ENCODE measurements at regions not wholly inside any gene's neighbourhood (a gene's known extent, or its start where the extent isn't known, plus 50 kb on each side); places are given as distances from the start of the nearest gene placed in this dataset.

DNA sequence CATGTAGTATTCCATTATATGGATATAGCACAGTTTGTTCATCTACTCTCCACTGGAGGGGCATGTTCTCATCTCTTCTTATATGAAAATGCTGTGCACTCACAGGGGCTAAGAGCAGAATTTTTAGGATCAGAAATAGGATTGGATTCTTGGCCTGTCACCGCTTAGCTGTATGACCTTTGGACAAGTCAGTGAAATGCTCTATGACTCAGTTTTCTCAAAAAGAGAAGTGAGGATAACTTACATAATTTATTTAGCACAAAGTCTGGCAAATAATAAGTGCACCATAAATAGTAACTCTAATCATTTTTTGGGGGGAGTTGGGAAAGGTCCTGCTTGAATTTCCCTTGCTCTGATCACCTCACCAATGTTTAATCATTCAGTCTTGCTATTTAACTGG lies 103.7 kb upstream of the LRIG1 start:
- intact Hi-C loops (cut with micrococcal nuclease): no loop called here
- Mint-ChIP-seq H3K27ac (no peak overlapping the region), H3K27me3 (peaks cover 12% of the 10 kb centered on the region), H3K9me3 (no peaks in the 10 kb centered on the region), H3K4me3 (no peak overlapping the region), H3K36me3 (ENCODE audit: low read depth) (no peaks in the 10 kb centered on the region), H3K4me1 (ENCODE audit: low read depth) (peaks cover 4% of the 10 kb centered on the region)

DNA sequence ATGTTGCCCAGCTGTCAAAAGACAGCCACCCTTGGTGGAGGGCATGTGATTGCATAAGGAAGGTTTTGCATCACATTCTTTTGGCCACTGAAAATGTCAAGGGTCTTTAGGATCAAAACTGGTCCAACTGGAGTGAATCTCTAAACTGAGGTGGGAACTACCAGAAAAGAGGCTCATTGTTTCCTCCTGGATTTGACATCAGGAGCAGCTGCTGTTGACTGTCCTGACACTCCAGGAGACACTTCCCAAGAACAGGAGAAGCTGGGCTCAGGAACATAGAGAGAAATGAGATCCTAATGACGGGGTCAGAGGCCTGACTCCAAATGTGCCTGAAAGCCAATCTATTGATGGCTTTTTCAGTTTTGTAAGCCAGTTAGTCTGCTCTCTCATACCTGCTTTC lies 105.3 kb upstream of the LRIG1 start:
- intact Hi-C loops (cut with micrococcal nuclease): no loop called here
- Mint-ChIP-seq H3K36me3 (ENCODE audit: low read depth) (no peaks in the 10 kb centered on the region), H3K27ac (no peak overlapping the region), H3K4me3 (no peak overlapping the region), H3K9me3 (no peaks in the 10 kb centered on the region), H3K4me1 (ENCODE audit: low read depth) (peaks cover 4% of the 10 kb centered on the region), H3K27me3 (peaks cover 5% of the 10 kb centered on the region)

DNA sequence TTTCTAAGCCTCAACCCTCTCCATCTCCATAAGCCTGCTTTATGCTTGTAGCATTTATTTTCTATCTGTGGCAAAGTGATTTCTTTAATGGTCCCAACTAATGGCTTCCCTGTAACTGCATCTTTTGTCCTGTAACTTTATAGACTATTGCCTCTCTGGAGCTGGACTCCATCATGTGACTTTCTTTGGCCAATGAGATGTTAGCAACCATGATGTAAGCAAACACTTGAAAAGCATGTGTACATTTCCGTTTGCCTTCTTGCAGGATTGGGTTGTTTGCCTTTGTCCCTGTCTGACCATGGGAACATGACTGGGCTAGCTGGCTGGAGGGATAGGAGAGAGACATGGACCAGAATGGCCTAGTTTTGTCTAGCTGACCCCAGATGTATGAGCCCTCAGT lies 106.0 kb upstream of the LRIG1 start:
- Mint-ChIP-seq H3K4me3 (no peak overlapping the region), H3K27ac (no peak overlapping the region), H3K9me3 (no peaks in the 10 kb centered on the region), H3K36me3 (ENCODE audit: low read depth) (no peaks in the 10 kb centered on the region), H3K27me3 (peaks cover 5% of the 10 kb centered on the region), H3K4me1 (ENCODE audit: low read depth) (peaks cover 4% of the 10 kb centered on the region)
- intact Hi-C loops (cut with micrococcal nuclease): no loop called here

DNA sequence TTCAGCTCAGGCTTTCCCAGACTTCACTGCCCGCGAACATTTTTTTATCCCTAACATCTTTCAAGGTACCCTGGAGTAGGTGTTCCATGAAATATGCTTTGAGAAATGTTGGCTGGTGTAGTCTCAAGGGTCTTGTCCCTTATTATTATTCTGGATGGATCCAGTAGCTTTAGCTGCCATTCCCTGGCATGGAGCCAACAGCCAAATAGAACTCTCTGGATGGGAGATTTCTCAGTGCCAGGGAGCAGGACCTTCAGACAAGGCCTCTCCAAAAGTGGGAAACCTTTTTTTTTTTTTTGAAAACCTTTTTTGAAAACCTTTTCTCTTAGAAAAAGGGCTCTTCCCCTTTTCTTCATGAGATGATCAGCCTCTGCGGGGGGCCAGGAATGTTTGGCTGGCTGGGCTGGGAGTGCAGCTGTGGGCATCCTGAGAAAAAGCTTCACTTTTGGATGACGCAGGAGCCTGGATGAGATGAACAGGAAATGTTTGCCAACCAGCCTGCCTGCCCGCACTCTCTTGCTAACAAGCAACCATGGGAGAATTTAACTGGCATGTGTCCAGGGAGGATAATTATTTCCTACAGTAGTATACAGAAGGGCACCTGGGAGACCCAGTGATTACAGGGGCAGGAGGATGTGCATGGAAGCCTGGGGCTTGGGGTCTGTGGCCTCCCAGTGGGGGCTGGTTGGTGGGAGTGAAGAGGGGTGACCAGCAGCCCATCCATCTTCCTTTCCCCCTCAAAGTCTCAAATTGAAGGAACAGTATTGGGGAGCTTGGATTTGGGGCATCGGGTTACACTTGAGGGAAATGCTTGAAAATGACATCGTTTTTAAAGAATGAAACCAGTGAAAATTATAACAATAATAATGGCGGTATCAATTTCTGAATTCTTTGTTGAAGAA lies 109.1 kb upstream of the LRIG1 start:
- intact Hi-C loops (cut with micrococcal nuclease): no loop called here
- no peaks in the 10 kb centered on the region for H3K27me3 Mint-ChIP-seq
- no peak overlapping the region for H3K27ac Mint-ChIP-seq
- H3K4me1 Mint-ChIP-seq (ENCODE audit: low read depth): no peaks in the 10 kb centered on the region
- H3K4me3 Mint-ChIP-seq: no peak overlapping the region
- H3K36me3 Mint-ChIP-seq (ENCODE audit: low read depth): no peaks in the 10 kb centered on the region
- H3K9me3 Mint-ChIP-seq: no peaks in the 10 kb centered on the region

DNA sequence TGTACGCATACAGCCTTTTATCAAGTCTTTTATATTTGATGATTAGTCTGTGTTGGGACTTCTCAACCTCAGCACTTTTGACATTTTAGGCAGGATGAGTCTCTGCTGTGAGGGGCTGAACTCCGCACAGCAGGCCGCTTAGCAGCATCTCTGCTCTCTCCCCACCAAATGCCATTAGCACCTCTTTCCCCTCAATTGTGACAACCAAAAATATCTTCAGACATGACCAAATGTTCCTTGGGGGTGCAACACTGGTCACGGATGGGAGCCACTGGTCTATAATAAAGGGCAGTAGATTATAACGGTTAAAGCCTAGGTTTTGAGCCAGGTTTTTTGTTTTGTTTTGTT lies 109.7 kb upstream of the LRIG1 start:
- intact Hi-C loops (cut with micrococcal nuclease): no loop called here
- H3K4me1 Mint-ChIP-seq (ENCODE audit: low read depth): no peaks in the 10 kb centered on the region
- no peaks in the 10 kb centered on the region for H3K27me3 Mint-ChIP-seq
- H3K4me3 Mint-ChIP-seq: no peak overlapping the region
- no peaks in the 10 kb centered on the region for H3K36me3 Mint-ChIP-seq (ENCODE audit: low read depth)
- no peak overlapping the region for H3K27ac Mint-ChIP-seq
- no peaks in the 10 kb centered on the region for H3K9me3 Mint-ChIP-seq

DNA sequence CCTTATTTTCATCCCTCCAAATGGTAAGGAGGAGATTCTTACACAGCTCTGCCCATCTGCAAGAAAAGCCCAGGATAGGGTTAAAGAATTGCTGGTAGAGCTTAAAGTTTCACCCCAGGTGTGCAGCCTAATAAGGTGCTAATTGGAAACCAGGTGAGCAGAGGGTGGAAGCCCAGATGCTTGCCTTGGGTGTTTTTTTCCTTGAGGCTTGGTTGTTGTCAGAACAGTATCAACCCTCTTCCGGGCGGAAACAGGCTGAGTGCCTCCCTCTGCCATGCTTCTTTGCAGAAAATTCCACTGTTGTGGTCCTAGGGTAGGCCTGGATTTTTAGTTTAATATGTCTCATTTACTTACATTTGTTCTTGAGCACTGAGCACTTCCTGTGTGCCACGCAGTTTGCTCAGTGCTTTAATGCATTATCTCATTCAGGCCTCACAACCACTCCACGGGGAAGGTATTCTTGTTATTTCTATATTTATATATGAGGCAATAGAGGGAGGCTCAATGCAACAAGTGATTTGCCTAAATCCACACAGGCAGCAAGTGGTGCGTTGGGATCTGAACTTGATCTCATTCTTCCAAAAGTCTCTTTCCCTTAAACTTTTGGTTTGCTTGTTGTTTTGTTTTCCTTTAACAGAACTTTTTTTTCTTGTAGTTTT lies 115.0 kb upstream of the LRIG1 start:
- H3K27ac Mint-ChIP-seq: no peak overlapping the region
- no peak overlapping the region for H3K4me3 Mint-ChIP-seq
- H3K27me3 Mint-ChIP-seq: no peaks in the 10 kb centered on the region
- H3K36me3 Mint-ChIP-seq (ENCODE audit: low read depth): no peaks in the 10 kb centered on the region
- no peaks in the 10 kb centered on the region for H3K9me3 Mint-ChIP-seq
- intact Hi-C loops (cut with micrococcal nuclease): no loop called here
- H3K4me1 Mint-ChIP-seq (ENCODE audit: low read depth): no peaks in the 10 kb centered on the region

DNA sequence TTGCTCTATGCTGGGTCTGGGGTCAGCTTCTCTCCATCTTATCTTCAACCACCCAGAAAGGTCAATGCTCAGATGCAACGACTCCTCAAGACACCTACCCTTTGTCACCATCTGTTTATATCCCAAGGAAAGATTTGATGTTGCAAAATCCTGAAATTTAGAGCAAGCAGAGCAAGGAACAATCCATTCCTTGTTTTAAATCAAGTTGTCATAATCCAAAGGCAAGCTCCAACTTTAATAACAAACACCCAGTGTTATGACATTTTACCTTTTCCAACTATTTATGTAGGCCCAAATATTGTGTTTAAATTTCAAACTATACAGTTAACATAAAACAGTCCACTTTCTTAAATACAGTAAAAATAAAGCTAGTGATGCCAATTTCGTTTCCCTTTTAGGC lies 116.5 kb upstream of the LRIG1 start:
- intact Hi-C loops (cut with micrococcal nuclease): no loop called here
- no peaks in the 10 kb centered on the region for H3K4me1 Mint-ChIP-seq (ENCODE audit: low read depth)
- H3K4me3 Mint-ChIP-seq: no peak overlapping the region
- no peaks in the 10 kb centered on the region for H3K9me3 Mint-ChIP-seq
- H3K27me3 Mint-ChIP-seq: no peaks in the 10 kb centered on the region
- no peak overlapping the region for H3K27ac Mint-ChIP-seq
- no peaks in the 10 kb centered on the region for H3K36me3 Mint-ChIP-seq (ENCODE audit: low read depth)

DNA sequence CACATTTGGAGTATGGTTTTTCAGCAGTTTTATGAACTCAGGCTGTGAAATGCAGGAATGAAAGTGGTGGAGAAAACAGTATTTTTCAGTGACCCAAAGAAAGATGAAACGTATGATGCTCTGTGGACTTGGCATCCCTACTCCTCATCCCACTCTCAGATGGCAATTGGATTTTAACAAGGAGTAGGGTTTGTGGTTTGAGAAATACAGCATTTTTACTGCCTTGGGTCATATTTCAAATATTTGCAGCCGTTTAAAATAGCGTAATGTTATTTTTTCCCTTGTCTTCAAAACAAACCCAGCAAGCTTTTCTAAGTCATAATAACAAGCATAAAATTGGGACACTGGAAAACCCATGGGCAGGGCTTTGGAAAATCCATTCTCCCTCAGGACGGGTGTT lies 117.2 kb upstream of the LRIG1 start:
- intact Hi-C loops (cut with micrococcal nuclease): no loop called here
- Mint-ChIP-seq H3K9me3 (no peaks in the 10 kb centered on the region), H3K36me3 (ENCODE audit: low read depth) (no peaks in the 10 kb centered on the region), H3K4me3 (no peak overlapping the region), H3K27ac (no peak overlapping the region), H3K4me1 (ENCODE audit: low read depth) (no peaks in the 10 kb centered on the region), H3K27me3 (no peaks in the 10 kb centered on the region)

DNA sequence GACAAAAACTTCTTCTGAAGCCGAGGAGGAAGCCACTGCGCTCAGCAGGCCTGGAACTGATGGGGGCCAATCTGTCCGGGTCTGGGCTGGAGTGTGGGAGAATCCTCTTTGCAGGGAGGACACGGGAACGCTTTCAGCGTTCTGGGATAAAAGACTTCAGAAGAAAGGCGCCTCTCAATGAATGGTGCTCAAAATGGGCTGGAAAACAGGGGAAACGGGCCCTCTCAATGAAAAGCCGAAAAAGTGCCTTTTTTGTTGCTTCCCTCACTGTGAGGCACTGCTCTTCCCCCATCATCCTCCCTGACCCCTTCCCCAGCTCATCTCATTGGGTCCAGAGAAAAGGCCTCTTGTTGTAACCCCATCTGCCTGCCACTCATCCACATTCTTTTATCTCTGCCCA lies 119.5 kb upstream of the LRIG1 start:
- H3K9me3 Mint-ChIP-seq: no peaks in the 10 kb centered on the region
- H3K4me1 Mint-ChIP-seq (ENCODE audit: low read depth): no peaks in the 10 kb centered on the region
- no peaks in the 10 kb centered on the region for H3K27me3 Mint-ChIP-seq
- H3K4me3 Mint-ChIP-seq: no peak overlapping the region
- no peak overlapping the region for H3K27ac Mint-ChIP-seq
- intact Hi-C loops (cut with micrococcal nuclease): no loop called here
- no peaks in the 10 kb centered on the region for H3K36me3 Mint-ChIP-seq (ENCODE audit: low read depth)

DNA sequence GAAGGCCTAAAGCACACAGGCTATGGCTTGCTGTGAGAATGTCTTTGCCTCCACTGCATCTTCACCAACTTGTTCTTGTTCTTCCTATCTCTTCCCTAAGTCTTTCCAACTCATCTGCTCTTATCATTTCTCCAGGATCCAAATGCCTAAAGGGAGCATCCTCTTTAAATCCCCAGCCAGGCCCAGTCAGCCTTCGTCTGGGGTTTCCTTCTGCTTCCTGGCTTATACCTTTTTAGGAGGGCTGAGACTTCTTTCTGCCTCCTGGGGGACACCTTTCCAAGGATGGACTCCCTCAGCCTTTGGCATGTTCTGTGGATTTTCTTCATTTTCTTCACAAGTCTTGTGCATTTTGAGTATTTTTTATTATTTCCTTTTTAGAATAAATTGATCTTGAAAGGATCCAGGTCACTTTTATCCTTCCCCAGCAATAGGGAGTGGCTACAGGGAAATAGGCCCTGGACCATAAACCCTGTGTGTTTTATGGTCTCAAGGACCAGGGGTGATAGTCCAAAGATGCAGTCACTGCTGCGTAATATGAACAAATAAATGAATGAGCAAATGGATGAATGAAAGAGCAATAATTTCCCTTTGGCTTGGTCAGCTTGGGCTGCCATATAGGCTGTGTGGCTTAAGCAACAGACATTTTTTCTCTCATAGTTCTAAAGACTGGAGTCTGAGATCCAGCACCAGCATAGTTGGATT lies 122.1 kb upstream of the LRIG1 start:
- H3K4me1 Mint-ChIP-seq (ENCODE audit: low read depth): no peaks in the 10 kb centered on the region
- H3K27ac Mint-ChIP-seq: no peak overlapping the region
- no peaks in the 10 kb centered on the region for H3K36me3 Mint-ChIP-seq (ENCODE audit: low read depth)
- no peaks in the 10 kb centered on the region for H3K27me3 Mint-ChIP-seq
- H3K4me3 Mint-ChIP-seq: no peak overlapping the region
- intact Hi-C loops (cut with micrococcal nuclease): no loop called here
- H3K9me3 Mint-ChIP-seq: no peaks in the 10 kb centered on the region

DNA sequence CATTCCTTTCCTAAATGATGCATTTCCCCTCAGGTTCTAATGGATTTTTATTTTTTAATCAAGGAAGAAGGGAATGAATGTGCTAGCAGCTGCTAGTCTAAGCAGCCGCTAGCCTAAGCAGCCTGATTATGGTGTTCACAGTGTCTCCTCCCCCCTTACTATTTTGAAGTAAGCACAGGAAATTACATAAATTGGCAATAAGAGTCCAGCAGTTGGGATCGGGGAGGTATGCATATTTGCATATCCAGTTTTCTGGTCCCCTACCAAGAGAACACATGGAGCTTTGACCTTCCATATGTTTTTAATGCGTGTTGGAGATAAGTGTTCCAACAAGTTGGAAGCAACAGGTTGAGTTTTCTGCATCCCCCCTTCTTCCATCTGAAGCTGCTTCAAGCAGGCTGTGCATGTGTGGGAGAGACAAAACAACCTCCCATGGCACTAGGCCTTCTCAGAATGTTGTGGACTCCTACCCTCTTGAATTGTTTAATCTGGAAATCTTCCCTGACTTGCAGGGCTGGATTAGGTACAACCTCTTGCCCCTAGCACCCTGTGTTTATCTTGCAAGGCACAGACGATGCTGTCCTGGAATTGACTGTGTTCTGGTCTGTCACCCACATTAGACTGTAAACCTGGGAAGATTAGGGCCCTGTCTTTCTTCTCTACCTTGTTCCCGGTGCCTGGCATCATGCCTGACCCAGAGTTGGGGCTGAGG lies 124.8 kb upstream of the LRIG1 start:
- no peaks in the 10 kb centered on the region for H3K4me1 Mint-ChIP-seq (ENCODE audit: low read depth)
- H3K27ac Mint-ChIP-seq: no peak overlapping the region
- H3K9me3 Mint-ChIP-seq: no peaks in the 10 kb centered on the region
- no peaks in the 10 kb centered on the region for H3K27me3 Mint-ChIP-seq
- no peaks in the 10 kb centered on the region for H3K36me3 Mint-ChIP-seq (ENCODE audit: low read depth)
- no peak overlapping the region for H3K4me3 Mint-ChIP-seq
- intact Hi-C loops (cut with micrococcal nuclease): no loop called here

DNA sequence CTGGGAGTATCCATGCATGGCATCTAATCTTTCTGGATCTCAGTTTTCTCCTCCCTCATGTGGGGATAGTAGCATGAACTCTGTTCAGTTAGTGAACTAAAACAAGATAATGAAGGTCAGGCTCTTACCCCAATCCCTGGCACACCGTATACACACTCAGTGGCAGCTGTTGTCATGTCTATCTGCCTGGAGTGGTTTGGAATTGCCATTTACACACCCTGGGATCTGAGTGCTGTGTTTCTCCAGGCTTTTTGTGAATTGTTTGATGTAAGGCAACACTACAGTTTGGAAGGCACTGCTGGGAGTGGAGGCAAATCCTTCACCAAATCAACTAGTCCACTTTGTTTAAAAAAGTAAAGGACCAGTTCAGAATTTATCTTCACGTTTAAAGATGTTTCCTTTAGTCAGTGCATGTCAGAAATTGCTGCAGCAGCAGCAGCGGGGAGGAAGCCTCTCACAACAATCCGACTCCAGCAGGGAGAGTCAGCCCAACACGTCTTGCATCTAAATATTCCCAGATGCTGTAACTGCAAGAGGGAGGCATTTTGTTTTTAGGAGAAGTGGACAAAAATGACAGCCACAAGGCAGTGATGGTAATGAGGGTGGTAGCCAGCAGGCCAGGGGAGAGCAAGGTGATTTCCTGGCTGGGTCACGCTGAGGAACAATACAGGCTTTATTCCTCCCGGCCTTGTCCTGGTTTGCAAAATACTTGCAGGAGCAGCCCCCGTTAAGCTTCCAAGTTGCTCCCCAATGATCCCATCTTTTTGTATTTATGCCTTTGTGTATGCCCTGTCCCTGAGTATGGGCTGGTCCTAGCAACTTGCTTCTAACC lies 128.5 kb upstream of the LRIG1 start:
- peaks cover 5% of the 10 kb centered on the region for H3K27me3 Mint-ChIP-seq
- no peaks in the 10 kb centered on the region for H3K36me3 Mint-ChIP-seq (ENCODE audit: low read depth)
- H3K4me3 Mint-ChIP-seq: no peak overlapping the region
- no peaks in the 10 kb centered on the region for H3K9me3 Mint-ChIP-seq
- intact Hi-C loops (cut with micrococcal nuclease): no loop called here
- no peaks in the 10 kb centered on the region for H3K4me1 Mint-ChIP-seq (ENCODE audit: low read depth)
- no peak overlapping the region for H3K27ac Mint-ChIP-seq

DNA sequence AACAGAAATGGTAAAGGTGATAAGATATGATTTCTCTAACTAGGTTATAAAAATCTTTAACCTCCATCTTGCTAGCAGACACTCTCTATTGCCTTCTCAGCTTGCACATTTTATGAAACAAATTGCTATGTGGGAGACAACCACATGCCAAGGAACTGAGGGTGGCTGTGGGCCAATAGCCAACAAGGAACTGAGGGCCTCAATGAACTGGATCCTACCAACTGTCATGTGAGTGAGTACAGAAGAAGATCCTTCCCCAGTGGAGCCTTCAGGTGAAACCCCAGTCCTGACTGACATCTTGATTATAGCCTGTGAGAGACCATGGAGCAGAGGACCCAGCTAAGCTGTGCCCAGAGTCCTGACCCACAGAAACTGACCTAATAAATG lies 129.2 kb upstream of the LRIG1 start:
- H3K36me3 Mint-ChIP-seq (ENCODE audit: low read depth): no peaks in the 10 kb centered on the region
- intact Hi-C loops (cut with micrococcal nuclease): no loop called here
- no peaks in the 10 kb centered on the region for H3K9me3 Mint-ChIP-seq
- H3K4me1 Mint-ChIP-seq (ENCODE audit: low read depth): no peaks in the 10 kb centered on the region
- H3K4me3 Mint-ChIP-seq: no peak overlapping the region
- peaks cover 5% of the 10 kb centered on the region for H3K27me3 Mint-ChIP-seq
- H3K27ac Mint-ChIP-seq: no peak overlapping the region
